ENCODE measurements at regions not wholly inside any gene's neighbourhood (a gene's known extent, or its start where the extent isn't known, plus 50 kb on each side); places are given as distances from the start of the nearest gene placed in this dataset.

- CTCF ChIA-PET, result no interaction called here
- Mint-ChIP-seq H3K4me1 (no peaks in the 10 kb centered on the region), H3K27ac (no peak overlapping the region), H3K36me3 (ENCODE audit: low read depth) (no peaks in the 10 kb centered on the region), H3K4me3 (no peak overlapping the region), H3K9me3 (peaks cover 2% of the 10 kb centered on the region), H3K27me3 (no peaks in the 10 kb centered on the region)
- ATAC-seq (ENCODE audit: low read depth), result no peak
- TF ChIP-seq CTCF (IDR thresholded peaks at IDR 0.05), result no peak
- POLR2A ChIA-PET, result no interaction called here
- intact Hi-C loops (cut with micrococcal nuclease), result no loop called here
- DNase-seq, result no peak
Observed at GRCh38 chr4:130293692-130294091, 1197.7 kb downstream of the C4orf33 start.

GRCh38 chr4:130296448-130296847, 1200.5 kb downstream of the C4orf33 start:
- H3K4me1 Mint-ChIP-seq, result no peaks in the 10 kb centered on the region
- peaks cover 12% of the 10 kb centered on the region for H3K9me3 Mint-ChIP-seq
- ATAC-seq (ENCODE audit: low read depth), result no peak
- H3K27ac Mint-ChIP-seq, result no peak overlapping the region
- TF ChIP-seq CTCF (IDR thresholded peaks at IDR 0.05), result no peak
- H3K27me3 Mint-ChIP-seq, result no peaks in the 10 kb centered on the region
- ChIA-PET CTCF (no interaction called here), POLR2A (no interaction called here)
- no peak overlapping the region for H3K4me3 Mint-ChIP-seq
- DNase-seq, result no peak
- intact Hi-C loops (cut with micrococcal nuclease), result no loop called here
- no peaks in the 10 kb centered on the region for H3K36me3 Mint-ChIP-seq (ENCODE audit: low read depth)

- H3K36me3 Mint-ChIP-seq (ENCODE audit: low read depth), result no peaks in the 10 kb centered on the region
- H3K27ac Mint-ChIP-seq, result no peak overlapping the region
- DNase-seq (no peak), ATAC-seq (ENCODE audit: low read depth) (no peak)
- TF ChIP-seq CTCF (IDR thresholded peaks at IDR 0.05), result no peak
- intact Hi-C loops (cut with micrococcal nuclease), result no loop called here
- H3K27me3 Mint-ChIP-seq, result no peaks in the 10 kb centered on the region
- H3K4me3 Mint-ChIP-seq, result no peak overlapping the region
- no peaks in the 10 kb centered on the region for H3K4me1 Mint-ChIP-seq
- ChIA-PET POLR2A (no interaction called here), CTCF (no interaction called here)
- no peaks in the 10 kb centered on the region for H3K9me3 Mint-ChIP-seq
Observed at GRCh38 chr4:130306566-130306965, 1210.6 kb downstream of the C4orf33 start.

- no peak for DNase-seq
- no peak for TF ChIP-seq CTCF (IDR thresholded peaks at IDR 0.05)
- H3K9me3 Mint-ChIP-seq, result no peaks in the 10 kb centered on the region
- H3K27ac Mint-ChIP-seq, result no peak overlapping the region
- no peaks in the 10 kb centered on the region for H3K27me3 Mint-ChIP-seq
- H3K36me3 Mint-ChIP-seq (ENCODE audit: low read depth), result no peaks in the 10 kb centered on the region
- ChIA-PET CTCF (no interaction called here), POLR2A (no interaction called here)
- H3K4me3 Mint-ChIP-seq, result no peak overlapping the region
- ATAC-seq (ENCODE audit: low read depth), result no peak
- H3K4me1 Mint-ChIP-seq, result no peaks in the 10 kb centered on the region
- intact Hi-C loops (cut with micrococcal nuclease), result no loop called here
Observed at GRCh38 chr4:130309221-130309620, 1213.3 kb downstream of the C4orf33 start.

GRCh38 chr4:130322439-130322838, 1226.5 kb downstream of the C4orf33 start:
- POLR2A ChIA-PET, result no interaction called here
- Mint-ChIP-seq H3K9me3 (peaks cover 4% of the 10 kb centered on the region), H3K4me1 (no peaks in the 10 kb centered on the region), H3K27ac (no peak overlapping the region), H3K27me3 (no peaks in the 10 kb centered on the region), H3K36me3 (ENCODE audit: low read depth) (no peaks in the 10 kb centered on the region), H3K4me3 (no peak overlapping the region)
- DNase-seq, result no peak
- intact Hi-C loops (cut with micrococcal nuclease), result no loop called here
- no peak for ATAC-seq (ENCODE audit: low read depth)
- CTCF ChIA-PET, result no interaction called here
- TF ChIP-seq CTCF (IDR thresholded peaks at IDR 0.05), result no peak

All from activated B cell treated with CpG ODN at 0.5 μM for 24 hours (primary cell).